ENCODE measurements at regions not wholly inside any gene's neighbourhood (a gene's known extent, or its start where the extent isn't known, plus 50 kb on each side); places are given as distances from the start of the nearest gene placed in this dataset.

- no peak for TF ChIP-seq ZNF274 (IDR thresholded peaks at IDR 0.05; ENCODE audit: low read depth, low read length)
- no peak overlapping the region for H3K4me3 ChIP-seq (ENCODE audit: low read length)
Measured at GRCh38 chr5:54693936-54694657, 176.5 kb downstream of the SNX18 start.

- no peak for TF ChIP-seq ZNF274 (IDR thresholded peaks at IDR 0.05; ENCODE audit: low read depth, low read length)
Measured at GRCh38 chr5:54692631-54693030, 175.1 kb downstream of the SNX18 start.

GRCh38 chr5:54691656-54692055, 174.1 kb downstream of the SNX18 start:
- no peak overlapping the region for H3K4me3 ChIP-seq (ENCODE audit: low read length)
- TF ChIP-seq ZNF274 (IDR thresholded peaks at IDR 0.05; ENCODE audit: low read depth, low read length): no peak

More at GRCh38 chr5:54692631-54693030, 175.1 kb downstream of the SNX18 start:
- H3K4me3 ChIP-seq (ENCODE audit: low read length): no peak overlapping the region

GRCh38 chr5:54689411-54690251, 172.1 kb downstream of the SNX18 start:
- no peak for TF ChIP-seq ZNF274 (IDR thresholded peaks at IDR 0.05; ENCODE audit: low read depth, low read length)

GRCh38 chr5:54680998-54681397, 163.4 kb downstream of the SNX18 start:
- TF ChIP-seq ZNF274 (IDR thresholded peaks at IDR 0.05; ENCODE audit: low read depth, low read length): no peak
- H3K4me3 ChIP-seq (ENCODE audit: low read length): no peak overlapping the region

More at GRCh38 chr5:54689411-54690251, 172.1 kb downstream of the SNX18 start:
- no peak overlapping the region for H3K4me3 ChIP-seq (ENCODE audit: low read length)

- no peak overlapping the region for H3K4me3 ChIP-seq (ENCODE audit: low read length)
Measured at GRCh38 chr5:54679686-54680085, 162.1 kb downstream of the SNX18 start.

GRCh38 chr5:54678737-54679136, 161.2 kb downstream of the SNX18 start:
- TF ChIP-seq ZNF274 (IDR thresholded peaks at IDR 0.05; ENCODE audit: low read depth, low read length): no peak
- H3K4me3 ChIP-seq (ENCODE audit: low read length): no peak overlapping the region

More at GRCh38 chr5:54679686-54680085, 162.1 kb downstream of the SNX18 start:
- no peak for TF ChIP-seq ZNF274 (IDR thresholded peaks at IDR 0.05; ENCODE audit: low read depth, low read length)

- no peak for TF ChIP-seq ZNF274 (IDR thresholded peaks at IDR 0.05; ENCODE audit: low read depth, low read length)
Measured at GRCh38 chr5:54676481-54677340, 159.2 kb downstream of the SNX18 start.

GRCh38 chr5:54673523-54674225, 156.1 kb downstream of the SNX18 start:
- TF ChIP-seq ZNF274 (IDR thresholded peaks at IDR 0.05; ENCODE audit: low read depth, low read length): no peak
- no peak overlapping the region for H3K4me3 ChIP-seq (ENCODE audit: low read length)

More at GRCh38 chr5:54676481-54677340, 159.2 kb downstream of the SNX18 start:
- H3K4me3 ChIP-seq (ENCODE audit: low read length): no peak overlapping the region

GRCh38 chr5:54672871-54673270, 155.3 kb downstream of the SNX18 start:
- no peak for TF ChIP-seq ZNF274 (IDR thresholded peaks at IDR 0.05; ENCODE audit: low read depth, low read length)
- no peak overlapping the region for H3K4me3 ChIP-seq (ENCODE audit: low read length)

- no peak for TF ChIP-seq ZNF274 (IDR thresholded peaks at IDR 0.05; ENCODE audit: low read depth, low read length)
- H3K4me3 ChIP-seq (ENCODE audit: low read length): no peak overlapping the region
Measured at GRCh38 chr5:54671681-54672080, 154.1 kb downstream of the SNX18 start.

- no peak for TF ChIP-seq ZNF274 (IDR thresholded peaks at IDR 0.05; ENCODE audit: low read depth, low read length)
- no peak overlapping the region for H3K4me3 ChIP-seq (ENCODE audit: low read length)
Measured at GRCh38 chr5:54671111-54671531, 153.6 kb downstream of the SNX18 start.

- TF ChIP-seq ZNF274 (IDR thresholded peaks at IDR 0.05; ENCODE audit: low read depth, low read length): no peak
Measured at GRCh38 chr5:54670281-54670680, 152.7 kb downstream of the SNX18 start.

More at GRCh38 chr5:54670281-54670680, 152.7 kb downstream of the SNX18 start:
- no peak overlapping the region for H3K4me3 ChIP-seq (ENCODE audit: low read length)

All from GM08714 (cell line).